GM21576 (cell line): ENCODE measurements at regions not wholly inside any gene's neighbourhood (a gene's known extent, or its start where the extent isn't known, plus 50 kb on each side); places are given as distances from the start of the nearest gene placed in this dataset.
A peak's percentile ranks its signal among the peaks of the same experiment; 100 is the strongest.
"Not testable (repeated sequence)": the region's sequence is repeated elsewhere in the genome, so short reads cannot be mapped to it uniquely, and the experiment has no call there.

Experiments used
- ATAC-seq: cut with Tn5 transposase; IDR thresholded peaks from one replicate; pipeline ENCODE4 v1.9.1; 2021; ENCODE audit warnings: mild to moderate bottlenecking, moderate library complexity; ENCODE audit not compliant: unreplicated experiment

DNA sequence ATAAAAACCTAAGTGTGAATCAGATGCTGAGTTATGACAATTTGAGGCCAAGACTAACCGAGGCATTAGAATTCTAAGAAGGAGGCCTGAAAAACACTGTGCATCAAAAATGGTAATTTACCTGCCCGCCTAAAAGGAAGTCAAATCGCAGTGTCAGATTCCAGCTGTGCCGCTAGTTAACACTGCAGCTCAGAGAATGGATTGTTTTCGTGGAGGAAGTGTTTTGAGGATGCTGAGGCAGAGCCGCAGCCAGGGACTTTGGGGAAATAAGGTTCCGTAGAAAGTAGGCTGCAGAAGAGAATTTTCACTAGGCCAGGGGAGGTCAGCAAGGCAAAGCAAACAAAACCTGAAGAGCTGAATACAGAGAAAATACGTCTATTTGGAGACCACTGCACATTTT is 226.4 kb upstream of the ISL1 start:
- no peak for ATAC-seq

DNA sequence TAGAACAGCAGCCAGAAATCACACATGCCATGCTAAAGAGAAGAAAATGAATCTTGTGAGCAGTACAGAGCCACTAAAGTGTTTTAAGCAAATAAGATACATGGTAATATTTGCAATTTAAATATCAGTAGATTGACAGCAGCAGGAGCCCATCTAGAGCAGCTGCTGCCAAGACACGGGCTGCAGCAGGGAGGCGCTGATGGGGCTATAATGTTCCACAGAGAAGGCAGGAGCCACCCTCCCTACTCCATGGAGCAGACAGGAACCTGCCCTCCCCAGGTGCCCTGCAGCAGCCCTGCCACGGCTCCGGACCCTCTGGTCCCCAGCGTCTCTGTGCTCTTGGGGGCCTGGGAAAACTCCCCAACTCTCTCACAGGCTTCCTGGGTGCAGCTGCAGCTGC is 224.1 kb upstream of the ISL1 start:
- ATAC-seq: no peak

DNA sequence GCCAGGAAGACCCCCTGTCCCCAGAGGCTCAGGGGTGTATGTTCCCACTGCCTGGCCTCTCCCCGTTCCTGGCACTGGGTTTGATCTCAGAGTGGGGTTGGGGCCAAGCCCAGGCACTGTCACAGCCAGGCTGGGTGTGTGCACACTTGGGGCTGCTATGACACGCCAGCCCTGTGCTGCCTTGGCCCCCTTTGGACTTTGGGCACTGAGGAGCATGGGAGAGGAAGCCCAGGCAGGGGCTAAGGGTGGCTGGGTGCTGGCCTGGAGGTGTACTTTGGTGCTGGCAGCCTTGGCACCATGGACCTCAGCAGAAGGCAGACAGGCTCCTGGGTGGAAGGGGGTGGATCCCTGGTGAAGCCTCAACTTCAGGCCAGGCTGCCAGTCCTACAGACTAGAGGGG is 223.6 kb upstream of the ISL1 start:
- ATAC-seq: no peak

DNA sequence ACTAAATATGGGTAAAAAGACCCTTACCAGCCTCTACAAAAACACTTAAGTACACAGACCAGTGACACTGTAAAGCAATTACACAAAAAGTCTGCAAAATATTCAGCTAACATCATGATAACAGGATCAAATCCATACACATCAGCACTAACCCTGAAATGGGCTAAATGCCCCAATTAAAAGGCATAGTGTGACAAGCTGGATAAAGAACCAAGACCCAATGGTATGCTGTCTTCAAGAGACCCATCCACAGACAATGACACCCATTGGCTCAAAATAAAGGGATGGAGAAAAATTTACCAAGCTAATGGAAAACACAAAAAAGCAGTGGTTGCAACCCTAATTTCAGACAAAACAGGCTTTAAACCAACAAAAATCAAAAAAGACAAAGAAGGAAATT is 221.0 kb upstream of the ISL1 start:
- ATAC-seq: no peak

DNA sequence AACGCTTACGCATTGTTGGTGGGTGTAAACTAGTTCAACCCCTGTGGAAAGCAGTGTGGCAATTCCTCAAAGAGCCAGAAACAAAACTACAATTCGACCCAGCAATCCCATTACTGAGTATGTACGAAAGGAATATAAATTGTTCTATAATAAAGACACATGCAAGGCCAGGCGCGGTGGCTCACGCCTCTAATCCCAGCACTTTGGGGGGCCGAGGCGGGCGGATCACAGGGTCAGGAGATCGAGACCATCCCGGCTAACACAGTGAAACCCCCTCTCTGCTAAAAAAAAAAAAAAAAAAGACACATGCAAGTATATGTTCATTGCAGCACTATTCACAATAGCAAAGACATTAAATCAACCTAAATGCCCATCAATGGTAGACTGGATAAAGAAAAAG is 217.6 kb upstream of the ISL1 start:
- not testable (repeated sequence) for ATAC-seq

DNA sequence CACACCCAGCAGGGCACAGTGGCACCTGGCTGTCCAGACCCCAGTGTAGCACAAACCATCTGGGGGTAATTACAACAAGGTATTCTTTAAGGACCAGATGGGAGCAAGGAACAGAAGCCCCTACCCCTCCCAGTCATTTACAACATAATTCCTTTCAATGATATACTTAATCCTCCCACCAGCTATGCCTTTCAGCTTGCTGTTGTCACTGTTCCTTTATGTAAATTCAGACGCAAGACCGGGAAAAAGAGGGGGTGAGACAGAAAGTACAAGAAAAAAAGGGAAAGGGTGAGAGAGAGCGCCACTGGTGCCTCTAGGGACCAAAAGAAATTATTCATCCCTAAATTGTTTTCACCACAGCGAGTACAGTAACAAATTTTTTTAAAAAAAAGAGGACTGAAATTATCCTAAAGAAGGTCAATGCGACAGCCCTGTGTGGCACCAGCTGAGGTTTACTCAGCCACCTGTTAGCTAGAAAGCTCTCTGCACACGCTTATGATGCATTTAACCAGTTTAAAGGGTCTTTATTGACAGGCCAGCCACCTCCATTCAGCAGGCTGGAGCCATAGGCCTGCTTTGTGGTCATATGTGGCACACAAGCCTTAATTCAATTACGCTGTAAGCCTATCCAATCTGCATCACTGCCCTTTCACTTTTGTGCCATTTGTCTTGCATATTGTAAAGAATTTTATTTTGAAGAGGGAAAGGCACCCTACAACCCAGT is 210.2 kb upstream of the ISL1 start:
- no peak for ATAC-seq

DNA sequence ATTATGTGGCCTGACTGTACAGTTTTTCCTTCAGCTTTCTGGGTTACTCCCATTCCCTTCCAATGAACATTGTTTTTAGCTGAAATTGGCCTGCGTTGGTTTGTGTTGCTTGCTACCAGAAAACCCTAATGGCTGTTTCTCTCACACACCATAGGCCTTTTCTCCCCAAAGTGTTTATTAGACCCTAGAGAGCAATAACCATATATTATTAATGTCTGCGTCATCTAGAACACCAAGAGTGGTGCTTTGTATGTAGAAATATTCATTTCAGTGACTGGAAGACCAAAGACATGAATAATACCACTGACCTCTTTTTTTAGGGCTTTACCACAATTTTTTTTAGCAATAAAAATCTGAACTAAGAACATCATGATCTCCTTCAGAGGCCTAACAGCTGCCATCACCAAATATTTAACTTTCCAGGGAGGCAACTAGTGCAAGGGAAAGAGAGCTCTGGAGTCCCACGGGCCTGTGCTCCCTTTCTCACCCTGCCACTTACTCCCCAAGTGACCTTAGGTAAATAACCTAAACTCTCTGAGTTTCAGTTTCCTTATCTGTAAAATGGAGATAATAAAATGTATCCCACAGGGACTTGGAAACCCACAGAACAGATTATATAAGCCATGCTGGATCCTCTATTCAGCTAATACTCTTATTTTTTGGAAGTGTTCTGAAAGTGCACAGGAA is 201.9 kb upstream of the ISL1 start:
- no peak for ATAC-seq

DNA sequence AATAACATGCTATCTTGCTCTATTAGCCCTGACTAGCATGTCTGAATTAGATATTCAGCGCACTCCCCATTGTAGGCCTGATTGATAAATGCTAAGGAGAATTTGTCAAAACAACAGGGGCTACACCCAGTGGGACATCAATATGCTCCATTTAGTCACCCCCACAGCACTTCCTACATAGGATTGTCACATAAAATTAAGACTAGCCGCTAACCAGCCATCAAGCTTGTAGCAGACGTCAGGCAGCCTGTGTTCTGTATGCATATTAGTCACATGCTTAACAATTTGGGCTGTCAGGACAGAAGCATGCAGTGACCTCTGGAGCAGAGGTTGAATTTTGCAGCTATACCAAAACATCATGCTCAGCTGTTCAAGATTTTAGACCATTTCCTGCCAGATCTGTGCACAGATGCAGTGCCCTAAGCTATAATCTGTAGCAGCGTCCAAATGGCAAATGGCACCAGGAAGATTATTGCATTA is 197.4 kb upstream of the ISL1 start:
- ATAC-seq: no peak

DNA sequence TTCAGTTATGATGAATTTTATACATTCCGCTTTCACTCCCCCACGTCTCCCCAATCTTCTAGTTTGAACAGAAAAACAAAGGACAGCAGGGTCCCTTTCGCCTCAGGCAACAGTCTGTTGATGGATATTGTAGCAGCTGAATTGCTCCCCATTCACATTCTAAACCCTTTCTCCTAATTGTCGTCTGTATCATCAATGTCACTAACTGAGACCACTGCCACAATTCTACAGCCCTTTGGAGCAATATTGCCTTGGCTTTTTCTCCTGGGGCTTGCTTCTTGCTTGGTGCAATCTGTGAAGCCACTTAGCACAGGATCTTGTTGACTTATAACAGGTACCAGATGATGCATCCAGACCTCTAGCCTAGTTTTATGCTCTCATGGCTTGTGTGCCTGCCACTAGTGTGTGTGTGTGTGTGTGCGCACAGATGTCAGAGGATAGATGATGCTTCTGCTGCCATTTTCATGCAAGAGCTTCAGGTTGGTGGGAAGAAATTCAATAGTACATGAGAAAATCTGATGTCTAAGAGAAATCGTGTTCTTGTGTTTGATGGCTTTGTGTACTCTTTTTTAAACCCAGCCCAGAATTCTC is 195.2 kb upstream of the ISL1 start:
- ATAC-seq: no peak

DNA sequence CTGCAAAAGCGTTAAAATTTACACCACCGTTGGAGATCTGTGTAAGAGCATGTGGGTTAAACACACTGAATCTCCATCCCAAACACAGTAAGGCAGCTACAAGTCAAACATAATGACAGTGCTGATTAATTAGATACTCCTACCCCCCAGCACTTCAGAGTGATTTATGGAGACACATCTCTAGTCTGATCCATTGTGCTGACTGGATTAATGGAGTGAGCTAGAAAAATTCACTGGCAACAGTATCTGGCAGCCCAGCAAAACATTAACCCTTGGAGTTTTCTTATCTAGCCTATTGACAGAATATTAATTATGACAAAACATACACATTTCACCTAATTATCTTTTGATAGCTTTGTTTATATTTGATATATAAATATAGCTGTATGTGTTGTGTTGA is 188.6 kb upstream of the ISL1 start:
- ATAC-seq: no peak

DNA sequence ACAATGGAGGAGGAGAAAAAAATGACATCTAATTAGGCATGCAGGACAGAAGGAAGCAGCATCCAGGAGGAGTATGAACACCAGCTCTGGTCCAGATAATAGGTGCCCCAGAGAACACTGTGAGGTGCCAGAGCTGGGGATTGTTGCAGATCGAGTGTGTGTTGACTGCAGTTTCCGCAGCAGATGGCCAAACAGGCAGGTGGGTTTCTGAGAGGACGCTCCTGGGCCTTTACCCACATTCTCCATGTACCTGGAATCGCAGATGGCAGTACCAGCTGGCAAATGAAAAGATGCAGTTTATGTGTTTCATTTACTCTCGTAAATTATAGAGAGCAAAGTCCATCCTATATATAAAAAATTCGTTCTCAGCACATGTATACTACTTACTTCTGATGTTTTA is 182.2 kb upstream of the ISL1 start:
- no peak for ATAC-seq

DNA sequence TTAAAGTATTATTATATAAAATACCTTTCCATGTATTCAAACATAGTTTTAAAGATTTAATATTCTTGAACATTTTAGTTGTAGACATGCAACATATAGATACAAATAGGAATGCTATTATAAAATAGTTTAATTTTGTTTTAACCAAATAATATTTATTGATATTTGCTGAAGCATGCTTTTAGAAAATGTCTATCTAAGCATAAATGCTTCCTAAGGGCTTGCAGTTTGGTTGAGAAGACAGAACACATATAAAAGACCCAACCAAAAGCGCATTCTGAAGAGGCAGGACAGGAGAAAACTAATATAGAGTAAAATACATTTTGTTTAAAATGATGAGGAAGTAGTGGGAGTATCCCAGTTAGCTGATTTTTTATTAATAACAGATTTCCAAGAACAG is 181.5 kb upstream of the ISL1 start:
- no peak for ATAC-seq

DNA sequence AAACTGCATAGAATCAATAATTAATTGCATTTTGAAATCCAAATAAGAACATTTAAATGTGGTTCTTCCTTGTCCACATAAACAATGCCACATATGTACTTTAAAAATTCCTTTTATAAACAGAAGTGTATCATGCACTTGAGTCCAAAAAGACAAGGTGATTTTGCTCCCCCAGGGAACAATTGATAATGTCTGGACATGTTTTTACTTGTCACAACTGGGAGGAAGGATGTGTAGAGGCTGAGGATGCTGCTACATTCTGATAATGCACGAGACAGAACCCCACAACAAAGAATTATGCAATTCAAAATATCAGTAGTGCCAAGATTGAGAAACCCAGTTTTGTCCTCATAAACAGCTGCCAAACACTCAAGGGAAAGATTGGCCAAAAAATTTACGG is 181.1 kb upstream of the ISL1 start:
- no peak for ATAC-seq

DNA sequence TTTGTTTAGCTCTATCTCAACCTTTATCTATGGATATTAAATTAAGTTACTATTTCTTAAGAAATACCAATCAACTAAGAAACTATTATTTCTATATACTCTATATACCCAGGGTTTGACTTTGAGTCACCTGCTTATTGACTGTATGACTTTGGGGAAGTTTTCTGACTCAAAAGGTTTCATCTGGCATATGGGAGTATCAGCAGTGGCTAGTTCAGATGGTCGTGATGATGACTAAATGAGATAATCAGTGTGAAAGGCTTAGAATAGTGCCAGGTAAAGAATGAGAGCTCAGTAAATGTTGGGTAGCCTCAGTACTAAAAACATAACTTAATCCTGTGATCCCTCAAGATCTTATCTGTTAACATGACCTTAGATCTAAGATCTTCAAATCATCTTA is 179.7 kb upstream of the ISL1 start:
- ATAC-seq: peak; percentile 55

DNA sequence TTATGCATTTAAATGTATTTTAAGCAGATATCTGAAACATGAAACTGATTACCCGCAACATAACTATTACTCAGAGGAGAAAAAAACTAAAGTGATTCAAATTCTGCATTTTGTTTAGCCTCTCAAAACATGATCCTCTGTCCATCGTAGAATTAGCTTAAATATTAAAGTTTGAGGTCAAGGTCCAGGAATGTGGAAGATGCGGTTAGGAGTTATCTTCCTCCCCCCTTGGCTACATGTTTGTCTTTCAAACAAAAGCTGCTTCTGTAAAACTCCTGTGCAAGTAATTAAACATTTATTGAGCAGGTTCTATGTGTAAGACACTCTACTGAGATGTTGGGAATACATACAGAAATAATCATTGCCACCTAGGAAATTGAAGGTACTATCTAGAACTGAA is 175.0 kb upstream of the ISL1 start:
- no peak for ATAC-seq

DNA sequence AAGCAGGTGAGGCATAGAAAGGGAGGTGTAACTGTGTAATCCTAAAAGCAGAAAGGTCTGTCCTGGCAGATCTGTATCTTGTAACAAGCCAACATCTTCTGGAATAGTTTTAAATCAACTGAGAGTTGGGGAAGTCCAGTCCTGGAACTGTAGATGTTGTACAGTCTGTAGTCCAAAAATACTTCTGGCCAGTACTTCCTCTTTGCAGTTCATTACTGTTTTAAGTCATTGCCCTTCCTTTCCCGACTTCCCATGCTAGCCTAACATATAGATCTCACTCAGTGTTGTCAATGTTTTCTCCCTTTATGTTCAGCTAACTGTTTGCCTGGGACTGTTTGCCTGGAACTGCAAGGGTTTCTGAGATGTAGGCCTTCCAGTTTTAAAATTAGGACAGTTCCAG is 168.5 kb upstream of the ISL1 start:
- ATAC-seq: no peak

DNA sequence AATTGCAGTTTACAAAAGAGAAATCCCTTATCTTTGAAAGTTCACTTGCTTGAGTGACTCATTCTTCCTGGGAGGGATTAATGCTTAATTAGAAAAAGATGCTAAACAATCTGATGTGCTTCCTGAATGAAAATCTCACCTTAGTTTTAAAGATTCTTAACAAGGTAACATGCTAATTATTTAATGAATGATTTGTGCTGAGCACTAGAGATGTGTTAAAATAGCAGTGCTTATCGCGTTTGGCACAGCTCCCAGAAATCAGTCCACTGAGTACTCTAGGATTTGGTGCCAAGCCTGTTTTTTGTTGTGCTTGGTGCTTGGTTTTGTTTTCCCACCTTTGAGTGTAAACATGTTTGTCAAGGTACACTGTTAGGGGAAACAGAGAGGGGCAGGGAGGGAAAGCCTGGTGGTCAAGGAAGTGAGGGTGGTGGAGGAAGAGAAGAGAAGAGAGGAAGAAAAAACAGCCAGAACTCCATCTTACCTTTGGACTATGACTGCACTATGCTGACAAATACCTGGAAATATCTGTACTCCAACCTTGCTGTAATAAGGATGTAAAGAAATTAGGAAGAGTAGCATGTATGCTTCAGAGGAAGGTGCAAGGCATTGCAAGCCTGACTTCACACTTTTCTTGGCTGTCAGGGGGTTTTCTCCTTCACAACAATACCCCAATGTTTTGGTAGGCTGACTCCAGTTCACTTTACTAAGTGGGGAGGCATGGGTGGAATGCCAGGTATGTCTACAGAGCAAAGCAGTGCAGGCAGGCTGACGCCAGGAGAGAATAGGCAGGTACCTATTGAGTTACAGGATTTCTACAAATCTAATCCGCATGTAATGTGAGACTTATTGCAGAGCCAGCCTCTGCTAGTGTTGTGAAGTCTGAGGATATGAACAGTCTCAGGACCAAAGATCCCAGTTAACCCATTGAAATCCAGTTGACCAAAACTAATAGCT is 157.2 kb upstream of the ISL1 start:
- no peak for ATAC-seq

DNA sequence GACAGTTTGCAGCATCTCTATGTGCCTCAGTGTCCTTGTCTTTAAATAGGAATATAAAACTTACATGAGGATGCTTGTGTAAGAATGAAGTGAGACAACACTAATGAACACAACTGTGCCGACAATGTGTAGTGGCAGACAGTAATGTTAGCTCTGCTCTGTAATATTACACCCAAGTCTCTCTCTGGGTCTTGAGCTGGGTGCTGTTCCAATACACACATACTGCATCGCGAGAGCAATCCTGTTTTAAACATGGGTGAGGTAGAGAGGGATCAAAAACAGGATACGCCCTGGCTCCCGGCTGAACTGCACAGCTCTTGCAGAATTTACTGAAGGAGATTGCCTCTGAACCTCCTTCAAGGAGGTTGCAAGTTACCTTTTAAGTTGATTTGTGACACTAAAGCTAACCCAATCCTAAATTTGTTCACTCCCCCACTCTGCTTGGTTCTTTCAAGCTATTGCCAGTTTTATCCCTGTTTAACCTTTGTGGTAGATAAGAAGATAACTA is 155.2 kb upstream of the ISL1 start:
- no peak for ATAC-seq

DNA sequence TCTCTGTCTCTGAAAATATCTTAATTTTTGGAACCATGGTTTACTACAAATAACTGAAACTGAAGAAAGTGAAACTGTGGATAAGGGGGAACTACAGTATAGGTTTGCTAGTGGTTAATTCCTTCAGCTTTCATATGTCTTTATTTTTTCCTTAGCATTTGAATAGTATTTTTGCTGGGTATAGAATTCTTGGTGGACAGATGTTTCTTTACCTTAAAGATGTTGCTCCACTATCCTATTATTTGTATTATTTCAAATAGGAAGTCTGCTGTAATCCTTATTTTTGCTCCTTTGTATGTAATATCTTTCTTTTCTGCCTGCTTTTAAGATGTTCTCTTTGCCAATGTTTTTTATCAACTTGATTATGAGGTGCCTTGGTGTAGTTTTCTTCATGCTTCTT is 152.9 kb upstream of the ISL1 start:
- no peak for ATAC-seq

DNA sequence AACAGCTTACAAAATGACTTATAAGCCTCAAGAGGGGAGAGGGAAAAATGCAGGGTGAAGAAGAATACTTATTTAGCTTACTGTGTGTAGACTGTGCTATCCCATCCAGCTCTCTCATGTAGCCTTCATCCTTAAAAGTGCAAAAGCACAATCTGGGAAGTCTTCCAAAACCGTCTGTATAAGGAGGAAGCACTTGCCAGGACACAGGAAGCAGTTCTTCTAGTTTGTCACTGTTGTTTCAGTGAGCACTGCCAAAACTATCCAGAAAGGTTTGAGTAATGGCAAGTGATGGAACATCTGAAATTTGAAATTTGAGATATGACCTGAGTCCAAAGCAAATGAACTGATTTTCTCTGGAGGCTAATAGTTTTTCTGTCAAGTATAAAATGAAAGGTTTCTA is 140.8 kb upstream of the ISL1 start:
- no peak for ATAC-seq

DNA sequence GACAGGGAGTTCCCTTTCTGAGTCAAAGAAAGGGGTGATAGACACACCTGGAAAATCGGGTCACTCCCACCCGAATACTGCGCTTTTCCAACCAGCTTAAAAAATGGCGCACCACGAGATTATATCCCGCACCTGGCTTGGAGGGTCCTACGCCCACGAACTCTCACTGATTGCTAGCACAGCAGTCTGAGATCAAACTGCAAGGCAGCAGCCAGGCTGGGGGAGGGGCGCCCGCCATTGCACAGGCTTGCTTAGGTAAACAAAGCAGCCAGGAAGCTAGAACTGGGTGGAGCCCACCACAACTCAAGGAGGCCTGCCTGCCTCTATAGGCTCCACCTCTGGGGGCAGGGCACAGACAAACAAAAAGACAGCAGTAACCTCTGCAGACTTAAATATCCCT is 132.3 kb upstream of the ISL1 start:
- not testable (repeated sequence) for ATAC-seq
